Smooth muscle cell (in vitro differentiated cells): ENCODE measurements at regions not wholly inside any gene's neighbourhood (a gene's known extent, or its start where the extent isn't known, plus 50 kb on each side); places are given as distances from the start of the nearest gene placed in this dataset.

Experiments
- DNase-seq: peaks from one replicate; lab custom pipeline; 2025; ENCODE audit not compliant: unreplicated experiment; lab: John Stamatoyannopoulos, UW
- H2AFZ ChIP-seq: fragments of 200-600 bp; sonication (generic); 2 replicates; pipeline ENCODE4 v1.6.0; 2016; ENCODE audit warnings: antibody characterized with exemption, low read depth, mild to moderate bottlenecking
- H3F3A ChIP-seq: fragments of 200-600 bp; sonication (generic); 2 replicates; pipeline ENCODE4 v1.6.0; 2017; ENCODE audit warnings: antibody characterized with exemption, low read depth
- H3K27ac ChIP-seq: fragments of 200-600 bp; sonication (generic); 2 replicates; pipeline ENCODE4 v1.5.1; 2016; ENCODE audit warnings: low read depth, mild to moderate bottlenecking
- H3K27me3 ChIP-seq: fragments of 200-600 bp; sonication (generic); 2 replicates; pipeline ENCODE4 v1.6.1; 2016; ENCODE audit warnings: low read depth, mild to moderate bottlenecking
- H3K36me3 ChIP-seq: fragments of 200-600 bp; sonication (generic); 2 replicates; pipeline ENCODE4 v1.5.1; 2016; ENCODE audit warnings: low read depth
- H3K4me1 ChIP-seq: fragments of 200-600 bp; sonication (generic); 2 replicates; pipeline ENCODE4 v1.5.1; 2016; ENCODE audit warnings: low read depth
- H3K4me2 ChIP-seq: fragments of 200-600 bp; sonication (generic); 2 replicates; pipeline ENCODE4 v1.6.0; 2016; ENCODE audit warnings: mild to moderate bottlenecking
- H3K4me3 ChIP-seq: fragments of 200-600 bp; sonication (generic); 2 replicates; pipeline ENCODE4 v1.5.1; 2016; ENCODE audit warnings: mild to moderate bottlenecking
- H3K79me2 ChIP-seq: fragments of 200-600 bp; sonication (generic); 2 replicates; pipeline ENCODE4 v1.6.0; 2016; ENCODE audit warnings: low read depth, mild to moderate bottlenecking
- H3K9ac ChIP-seq: fragments of 200-600 bp; sonication (generic); 2 replicates; pipeline ENCODE4 v1.6.0; 2016; ENCODE audit warnings: low read depth
- H3K9me3 ChIP-seq: fragments of 200-600 bp; sonication (generic); replicated peaks from 2 replicates; pipeline ENCODE4 v1.5.1; 2016; ENCODE audit warnings: low read depth
- H4K20me1 ChIP-seq: fragments of 200-600 bp; sonication (generic); 2 replicates; pipeline ENCODE4 v1.6.0; 2016; ENCODE audit warnings: low read depth
- CTCF ChIP-seq: fragments of 200-600 bp; sonication (generic); IDR thresholded peaks from 2 replicates; pipeline ENCODE4 v1.5.1; 2017; ENCODE audit warnings: borderline replicate concordance, mild to moderate bottlenecking, antibody characterized with exemption; ENCODE audit not compliant: insufficient read depth, poor library complexity, severe bottlenecking
- WGBS: methylation state at CpG from one replicate; pipeline ENCODE4 v1.1.7; 2016; ENCODE audit warnings: low lambda C conversion rate; 5-methylcytosine and 5-hydroxymethylcytosine counted together

GRCh38 chr16:17926866-17927399 lies 409.6 kb downstream of the NPIPA8 start:
- Histone ChIP-seq H3K9ac (no peak overlapping the region), H3K27me3 (no peaks in the 10 kb centered on the region), H3K27ac (no peak overlapping the region), H3K79me2 (no peaks in the 10 kb centered on the region), H3F3A (no peaks in the 10 kb centered on the region), H3K9me3 (no peaks in the 10 kb centered on the region), H3K4me2 (no peak overlapping the region), H4K20me1 (no peaks in the 10 kb centered on the region), H3K36me3 (no peaks in the 10 kb centered on the region), H3K4me3 (no peak overlapping the region), H3K4me1 (no peaks in the 10 kb centered on the region), H2AFZ (no peak overlapping the region)
- TF ChIP-seq CTCF: no peak
- WGBS: 76% methylated on average over 4 of the region's 4 CpGs
- no peak for DNase-seq

- Histone ChIP-seq H4K20me1 (no peaks in the 10 kb centered on the region), H3K79me2 (no peaks in the 10 kb centered on the region), H3K4me2 (no peak overlapping the region), H3F3A (no peaks in the 10 kb centered on the region), H3K4me3 (no peak overlapping the region), H2AFZ (no peak overlapping the region), H3K27me3 (no peaks in the 10 kb centered on the region), H3K36me3 (no peaks in the 10 kb centered on the region), H3K9me3 (no peaks in the 10 kb centered on the region), H3K4me1 (no peaks in the 10 kb centered on the region), H3K27ac (no peak overlapping the region), H3K9ac (no peak overlapping the region)
- TF ChIP-seq CTCF: no peak
- WGBS: 90% methylated on average over 5 of the region's 5 CpGs
- DNase-seq: no peak
These were observed 410.1 kb downstream of the NPIPA8 start for GRCh38 chr16:17926461-17926860.

- Histone ChIP-seq H3F3A (no peaks in the 10 kb centered on the region), H3K27me3 (no peaks in the 10 kb centered on the region), H3K9ac (no peak overlapping the region), H2AFZ (no peak overlapping the region), H3K79me2 (no peaks in the 10 kb centered on the region), H3K9me3 (no peaks in the 10 kb centered on the region), H3K4me3 (no peak overlapping the region), H3K4me2 (no peak overlapping the region), H3K4me1 (no peaks in the 10 kb centered on the region), H3K27ac (no peak overlapping the region), H4K20me1 (no peaks in the 10 kb centered on the region), H3K36me3 (no peaks in the 10 kb centered on the region)
- WGBS: 93% methylated on average over 6 of the region's 6 CpGs
- no peak for DNase-seq
- TF ChIP-seq CTCF: no peak
These were observed 410.8 kb downstream of the NPIPA8 start for GRCh38 chr16:17925761-17926160.

- no peaks in the 10 kb centered on the region for H3K9me3 ChIP-seq
- no peak overlapping the region for H3K4me3 ChIP-seq
- no peak overlapping the region for H3K9ac ChIP-seq
- H3K4me1 ChIP-seq: no peaks in the 10 kb centered on the region
- no peak overlapping the region for H3K27ac ChIP-seq
- no peak for DNase-seq
- H3F3A ChIP-seq: no peaks in the 10 kb centered on the region
- H3K79me2 ChIP-seq: no peaks in the 10 kb centered on the region
- H3K4me2 ChIP-seq: no peak overlapping the region
- H2AFZ ChIP-seq: no peak overlapping the region
- H3K36me3 ChIP-seq: no peaks in the 10 kb centered on the region
- 51% methylated on average over 2 of the region's 2 CpGs for WGBS
- no peaks in the 10 kb centered on the region for H3K27me3 ChIP-seq
- no peaks in the 10 kb centered on the region for H4K20me1 ChIP-seq
- peak; percentile 31 for TF ChIP-seq CTCF
These were observed 415.1 kb downstream of the NPIPA8 start for GRCh38 chr16:17921357-17921978.
